Right lobe of liver (tissue), 4 donors: ENCODE measurements at regions not wholly inside any gene's neighbourhood (a gene's known extent, or its start where the extent isn't known, plus 50 kb on each side); places are given as distances from the start of the nearest gene placed in this dataset.

Source experiments
- POLR2A ChIP-seq: fragments of 450-650 bp; IDR thresholded peaks from one replicate; pipeline ENCODE4 v1.6.1; 2017; ENCODE audit warnings: antibody characterized with exemption, mild to moderate bottlenecking
- TF ChIP-seq, protein P1 (sequence below), 4 donors: fragments of 200-600 bp in 3 of 4; fragments of 450-650 bp in 1 of 4; IDR thresholded peaks; one replicate each; pipeline versions ENCODE4 v1.5.1 to v1.8.0; 2016 to 2022; ENCODE audit warnings: antibody characterized with exemption in 4 of 4, mild to moderate bottlenecking in 2 of 4
- donor health status: DM: no; HTN: no; CAD: no.
- donor health status: DM: no; HTN: no; CAD: no.
- donor health status: DM: no; HTN: yes; CAD: no.

- TF ChIP-seq, protein P1, sequence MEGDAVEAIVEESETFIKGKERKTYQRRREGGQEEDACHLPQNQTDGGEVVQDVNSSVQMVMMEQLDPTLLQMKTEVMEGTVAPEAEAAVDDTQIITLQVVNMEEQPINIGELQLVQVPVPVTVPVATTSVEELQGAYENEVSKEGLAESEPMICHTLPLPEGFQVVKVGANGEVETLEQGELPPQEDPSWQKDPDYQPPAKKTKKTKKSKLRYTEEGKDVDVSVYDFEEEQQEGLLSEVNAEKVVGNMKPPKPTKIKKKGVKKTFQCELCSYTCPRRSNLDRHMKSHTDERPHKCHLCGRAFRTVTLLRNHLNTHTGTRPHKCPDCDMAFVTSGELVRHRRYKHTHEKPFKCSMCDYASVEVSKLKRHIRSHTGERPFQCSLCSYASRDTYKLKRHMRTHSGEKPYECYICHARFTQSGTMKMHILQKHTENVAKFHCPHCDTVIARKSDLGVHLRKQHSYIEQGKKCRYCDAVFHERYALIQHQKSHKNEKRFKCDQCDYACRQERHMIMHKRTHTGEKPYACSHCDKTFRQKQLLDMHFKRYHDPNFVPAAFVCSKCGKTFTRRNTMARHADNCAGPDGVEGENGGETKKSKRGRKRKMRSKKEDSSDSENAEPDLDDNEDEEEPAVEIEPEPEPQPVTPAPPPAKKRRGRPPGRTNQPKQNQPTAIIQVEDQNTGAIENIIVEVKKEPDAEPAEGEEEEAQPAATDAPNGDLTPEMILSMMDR (IDR thresholded peaks at IDR 0.05): no peak
- TF ChIP-seq POLR2A: no peak
Observed at GRCh38 chr6:11876934-11877433, 98.4 kb upstream of the ADTRP start.
